ENCODE measurements at regions not wholly inside any gene's neighbourhood (a gene's known extent, or its start where the extent isn't known, plus 50 kb on each side); places are given as distances from the start of the nearest gene placed in this dataset.
"Not testable (repeated sequence)": the region's sequence is repeated elsewhere in the genome, so short reads cannot be mapped to it uniquely, and the experiment has no call there.

GRCh38 chr21:23612210-23612609, 1995.1 kb downstream of the MRPL39 start:
- Histone ChIP-seq H3K4me3 (ENCODE audit: low read length) (no peak overlapping the region), H3K4me1 (ENCODE audit: insufficient read depth, low read length) (no peaks in the 10 kb centered on the region), H3K9me3 (ENCODE audit: insufficient read depth, low read depth, low read length) (no peaks in the 10 kb centered on the region), H3K9ac (ENCODE audit: low read depth, low read length) (no peak overlapping the region), H3K27ac (ENCODE audit: low read depth, low read length) (no peak overlapping the region), H3K36me3 (ENCODE audit: insufficient read depth, low read length) (no peaks in the 10 kb centered on the region), H3K27me3 (ENCODE audit: insufficient read depth, low read length) (no peaks in the 10 kb centered on the region)
- 82% methylated on average over 1 of the region's 1 CpG for WGBS

GRCh38 chr21:23607782-23608431, 1999.4 kb downstream of the MRPL39 start:
- no peaks in the 10 kb centered on the region for H3K4me1 ChIP-seq (ENCODE audit: insufficient read depth, low read length)
- no peak overlapping the region for H3K27ac ChIP-seq (ENCODE audit: low read depth, low read length)
- H3K27me3 ChIP-seq (ENCODE audit: insufficient read depth, low read length) = no peaks in the 10 kb centered on the region
- WGBS = 87% methylated on average over 4 of the region's 4 CpGs
- H3K9ac ChIP-seq (ENCODE audit: low read depth, low read length) = no peak overlapping the region
- no peaks in the 10 kb centered on the region for H3K36me3 ChIP-seq (ENCODE audit: insufficient read depth, low read length)
- H3K9me3 ChIP-seq (ENCODE audit: insufficient read depth, low read depth, low read length) = peaks cover 16% of the 10 kb centered on the region; the same call in 1 of the 2 replicates
- no peak overlapping the region for H3K4me3 ChIP-seq (ENCODE audit: low read length)

- Histone ChIP-seq H3K4me1 (ENCODE audit: insufficient read depth, low read length) (no peaks in the 10 kb centered on the region), H3K9me3 (ENCODE audit: insufficient read depth, low read depth, low read length) (peaks cover 22% of the 10 kb centered on the region; the same call in 1 of the 2 replicates), H3K27ac (ENCODE audit: low read depth, low read length) (no peak overlapping the region), H3K9ac (ENCODE audit: low read depth, low read length) (no peak overlapping the region), H3K27me3 (ENCODE audit: insufficient read depth, low read length) (no peaks in the 10 kb centered on the region), H3K36me3 (ENCODE audit: insufficient read depth, low read length) (no peaks in the 10 kb centered on the region), H3K4me3 (ENCODE audit: low read length) (no peak overlapping the region)
- WGBS = 96% methylated on average over 4 of the region's 4 CpGs
Measured at GRCh38 chr21:23601549-23601948, 2005.7 kb downstream of the MRPL39 start.

GRCh38 chr21:23593582-23593981, 2013.7 kb downstream of the MRPL39 start:
- Histone ChIP-seq H3K4me3 (ENCODE audit: low read length) (no peak overlapping the region), H3K36me3 (ENCODE audit: insufficient read depth, low read length) (no peaks in the 10 kb centered on the region), H3K9ac (ENCODE audit: low read depth, low read length) (no peak overlapping the region), H3K27ac (ENCODE audit: low read depth, low read length) (no peak overlapping the region), H3K4me1 (ENCODE audit: insufficient read depth, low read length) (peaks cover 7% of the 10 kb centered on the region; the same call in 1 of the 2 replicates), H3K9me3 (ENCODE audit: insufficient read depth, low read depth, low read length) (0 out of 2 replicates have a peak, but pooled peaks cover 3% of the 10 kb centered on the region), H3K27me3 (ENCODE audit: insufficient read depth, low read length) (no peaks in the 10 kb centered on the region)
- no CpG with 5 or more reads among the region's 1 CpG for WGBS

GRCh38 chr21:23585419-23585818, 2021.9 kb downstream of the MRPL39 start:
- Histone ChIP-seq H3K9me3 (ENCODE audit: insufficient read depth, low read depth, low read length) (no peaks in the 10 kb centered on the region), H3K4me3 (ENCODE audit: low read length) (no peak overlapping the region), H3K9ac (ENCODE audit: low read depth, low read length) (no peak overlapping the region), H3K27ac (ENCODE audit: low read depth, low read length) (no peak overlapping the region), H3K36me3 (ENCODE audit: insufficient read depth, low read length) (no peaks in the 10 kb centered on the region), H3K27me3 (ENCODE audit: insufficient read depth, low read length) (no peaks in the 10 kb centered on the region), H3K4me1 (ENCODE audit: insufficient read depth, low read length) (no peaks in the 10 kb centered on the region)
- WGBS = 71% methylated on average over 2 of the region's 2 CpGs

- Histone ChIP-seq H3K9ac (ENCODE audit: low read depth, low read length) (no peak overlapping the region), H3K36me3 (ENCODE audit: insufficient read depth, low read length) (no peaks in the 10 kb centered on the region), H3K27me3 (ENCODE audit: insufficient read depth, low read length) (no peaks in the 10 kb centered on the region)
Measured at GRCh38 chr21:23579573-23579972, 2027.7 kb downstream of the MRPL39 start.

GRCh38 chr21:23578027-23578426, 2029.3 kb downstream of the MRPL39 start:
- Histone ChIP-seq H3K27ac (ENCODE audit: low read depth, low read length) (no peak overlapping the region), H3K36me3 (ENCODE audit: insufficient read depth, low read length) (no peaks in the 10 kb centered on the region), H3K9me3 (ENCODE audit: insufficient read depth, low read depth, low read length) (no peaks in the 10 kb centered on the region), H3K4me3 (ENCODE audit: low read length) (no peak overlapping the region), H3K27me3 (ENCODE audit: insufficient read depth, low read length) (no peaks in the 10 kb centered on the region), H3K4me1 (ENCODE audit: insufficient read depth, low read length) (no peaks in the 10 kb centered on the region), H3K9ac (ENCODE audit: low read depth, low read length) (no peak overlapping the region)
- WGBS = no CpG with 5 or more reads among the region's 1 CpG

More at GRCh38 chr21:23579573-23579972, 2027.7 kb downstream of the MRPL39 start:
- Histone ChIP-seq H3K27ac (ENCODE audit: low read depth, low read length) (no peak overlapping the region), H3K9me3 (ENCODE audit: insufficient read depth, low read depth, low read length) (no peaks in the 10 kb centered on the region), H3K4me1 (ENCODE audit: insufficient read depth, low read length) (no peaks in the 10 kb centered on the region), H3K4me3 (ENCODE audit: low read length) (no peak overlapping the region)

- H3K27me3 ChIP-seq (ENCODE audit: insufficient read depth, low read length) = no peaks in the 10 kb centered on the region
- no peaks in the 10 kb centered on the region for H3K36me3 ChIP-seq (ENCODE audit: insufficient read depth, low read length)
Measured at GRCh38 chr21:23574932-23575331, 2032.3 kb downstream of the MRPL39 start.

GRCh38 chr21:23548924-23549323, 2058.4 kb downstream of the MRPL39 start:
- H3K27me3 ChIP-seq (ENCODE audit: insufficient read depth, low read length); H3K36me3 ChIP-seq (ENCODE audit: insufficient read depth, low read length); H3K9me3 ChIP-seq (ENCODE audit: insufficient read depth, low read depth, low read length); H3K27ac ChIP-seq (ENCODE audit: low read depth, low read length); H3K9ac ChIP-seq (ENCODE audit: low read depth, low read length); H3K4me3 ChIP-seq (ENCODE audit: low read length); H3K4me1 ChIP-seq (ENCODE audit: insufficient read depth, low read length): not testable (repeated sequence)
- 83% methylated on average over 5 of the region's 5 CpGs for WGBS

More at GRCh38 chr21:23574932-23575331, 2032.3 kb downstream of the MRPL39 start:
- 77% methylated on average over 7 of the region's 9 CpGs for WGBS
- peaks cover 4% of the 10 kb centered on the region; the same call in 1 of the 2 replicates for H3K4me1 ChIP-seq (ENCODE audit: insufficient read depth, low read length)
- no peak overlapping the region for H3K9ac ChIP-seq (ENCODE audit: low read depth, low read length)
- H3K9me3 ChIP-seq (ENCODE audit: insufficient read depth, low read depth, low read length) = no peaks in the 10 kb centered on the region
- H3K27ac ChIP-seq (ENCODE audit: low read depth, low read length) = no peak overlapping the region
- H3K4me3 ChIP-seq (ENCODE audit: low read length) = no peak overlapping the region

- H3K36me3 ChIP-seq (ENCODE audit: insufficient read depth, low read length) = no peaks in the 10 kb centered on the region
- H3K27me3 ChIP-seq (ENCODE audit: insufficient read depth, low read length) = no peaks in the 10 kb centered on the region
- H3K9me3 ChIP-seq (ENCODE audit: insufficient read depth, low read depth, low read length) = no peaks in the 10 kb centered on the region
- no peak overlapping the region for H3K4me3 ChIP-seq (ENCODE audit: low read length)
- no peak overlapping the region for H3K9ac ChIP-seq (ENCODE audit: low read depth, low read length)
- 67% methylated on average over 2 of the region's 2 CpGs for WGBS
- H3K27ac ChIP-seq (ENCODE audit: low read depth, low read length) = no peak overlapping the region
- H3K4me1 ChIP-seq (ENCODE audit: insufficient read depth, low read length) = no peaks in the 10 kb centered on the region
Measured at GRCh38 chr21:23543333-23543732, 2063.9 kb downstream of the MRPL39 start.

GRCh38 chr21:23542097-23542496, 2065.2 kb downstream of the MRPL39 start:
- Histone ChIP-seq H3K36me3 (ENCODE audit: insufficient read depth, low read length) (no peaks in the 10 kb centered on the region), H3K9ac (ENCODE audit: low read depth, low read length) (no peak overlapping the region), H3K4me3 (ENCODE audit: low read length) (no peak overlapping the region), H3K27ac (ENCODE audit: low read depth, low read length) (no peak overlapping the region), H3K9me3 (ENCODE audit: insufficient read depth, low read depth, low read length) (no peaks in the 10 kb centered on the region), H3K27me3 (ENCODE audit: insufficient read depth, low read length) (no peaks in the 10 kb centered on the region), H3K4me1 (ENCODE audit: insufficient read depth, low read length) (no peaks in the 10 kb centered on the region)
- 100% methylated on average over 1 of the region's 1 CpG for WGBS

GRCh38 chr21:23541571-23541970, 2065.7 kb downstream of the MRPL39 start:
- H3K9ac ChIP-seq (ENCODE audit: low read depth, low read length) = no peak overlapping the region
- no peaks in the 10 kb centered on the region for H3K27me3 ChIP-seq (ENCODE audit: insufficient read depth, low read length)
- H3K36me3 ChIP-seq (ENCODE audit: insufficient read depth, low read length) = no peaks in the 10 kb centered on the region
- no peak overlapping the region for H3K27ac ChIP-seq (ENCODE audit: low read depth, low read length)
- H3K4me3 ChIP-seq (ENCODE audit: low read length) = no peak overlapping the region
- 74% methylated on average over 2 of the region's 2 CpGs for WGBS
- H3K9me3 ChIP-seq (ENCODE audit: insufficient read depth, low read depth, low read length) = no peaks in the 10 kb centered on the region
- no peaks in the 10 kb centered on the region for H3K4me1 ChIP-seq (ENCODE audit: insufficient read depth, low read length)

Data from HUES64 (cell line).